Tibial nerve (tissue), 3 donors: ENCODE measurements at regions not wholly inside any gene's neighbourhood (a gene's known extent, or its start where the extent isn't known, plus 50 kb on each side); places are given as distances from the start of the nearest gene placed in this dataset.

ENCODE experiments used
- EP300 ChIP-seq, 2 donors: sonication (generic); formaldehyde crosslinking; IDR thresholded peaks; one replicate each; pipeline ENCODE4 v1.6.1; 2017; ENCODE audit warnings: antibody characterized with exemption in 2 of 2, mild to moderate bottlenecking in 1 of 2
- POLR2A ChIP-seq, 2 donors: fragments of 450-650 bp; IDR thresholded peaks; one replicate each; pipeline ENCODE4 v1.6.1; 2017; ENCODE audit warnings: antibody characterized with exemption in 2 of 2, mild to moderate bottlenecking in 2 of 2, moderate library complexity in 2 of 2

DNA sequence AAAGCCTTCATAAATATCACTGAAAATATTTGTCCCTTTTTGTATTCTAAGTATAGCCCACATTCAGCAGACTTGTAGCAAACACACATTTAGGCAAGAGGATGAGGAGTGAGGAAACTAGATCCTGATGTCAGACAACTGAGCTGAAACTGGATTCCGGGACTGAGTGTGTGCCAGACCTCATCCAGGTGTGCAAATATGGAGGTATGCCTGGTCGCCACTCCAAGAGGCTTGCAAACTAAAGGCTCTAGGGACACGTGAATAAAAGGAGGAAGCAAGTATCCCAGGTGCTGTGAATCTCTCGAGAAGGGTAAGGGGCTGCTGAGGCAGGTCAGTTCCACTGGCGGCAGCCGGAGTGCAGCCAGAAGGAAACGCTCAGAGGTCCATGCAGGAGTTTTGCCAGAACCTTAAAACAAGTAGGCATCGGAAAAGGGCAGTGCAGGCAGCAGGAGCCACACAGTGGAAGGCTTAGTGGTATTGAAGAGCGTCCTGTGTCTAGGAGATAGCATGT, 77.4 kb upstream of the ALDH1B1 start:
- no peak for TF ChIP-seq POLR2A (IDR thresholded peaks at IDR 0.05)
- TF ChIP-seq EP300 (IDR thresholded peaks at IDR 0.05), result no peak
